Stomach (tissue), 4 donors: ENCODE measurements at regions not wholly inside any gene's neighbourhood (a gene's known extent, or its start where the extent isn't known, plus 50 kb on each side); places are given as distances from the start of the nearest gene placed in this dataset.

Experiments
- CTCF ChIP-seq, 7 experiments: fragments of 450-650 bp in 4 of 7; fragments of 200-600 bp in 3 of 7; sonication (generic) in 3 of 7; IDR thresholded peaks; one replicate each; pipeline ENCODE4 v1.5.1; 2016 to 2019; ENCODE audit warnings: antibody characterized with exemption in 7 of 7, control low read depth in 2 of 7, mild to moderate bottlenecking in 1 of 7
- POLR2A ChIP-seq, 4 donors: fragments of 450-650 bp; IDR thresholded peaks; one replicate each; pipeline ENCODE4 v1.6.1; 2016; ENCODE audit warnings: antibody characterized with exemption in 4 of 4, control low read depth in 2 of 4, mild to moderate bottlenecking in 1 of 4, moderate library complexity in 1 of 4
- POLR2AphosphoS5 ChIP-seq, 3 donors: sonication (generic); formaldehyde crosslinking; IDR thresholded peaks; one replicate each; pipeline ENCODE4 v1.6.1; 2016; ENCODE audit warnings: antibody characterized with exemption in 3 of 3

- TF ChIP-seq POLR2A (IDR thresholded peaks at IDR 0.05) (no peak), CTCF (IDR thresholded peaks at IDR 0.05) (no peak), POLR2AphosphoS5 (IDR thresholded peaks at IDR 0.05) (no peak)
Measured at GRCh38 chrX:4243759-4244158, 530.3 kb upstream of the PRKX start.
